Kidney (tissue), 13 donors: ENCODE measurements at regions not wholly inside any gene's neighbourhood (a gene's known extent, or its start where the extent isn't known, plus 50 kb on each side); places are given as distances from the start of the nearest gene placed in this dataset.

Experiments
- DNase-seq, 5 donors: peaks; one replicate each; pipeline ENCODE4 v3.0.0-alpha.2; 2013 to 2020
- FAIRE-seq: peaks from 2 replicates; lab custom pipeline; 2012; peaks lifted over from hg19 to GRCh38; lab: Jason Lieb, UNC
- H3K27ac ChIP-seq, 2 donors: one replicate each; pipeline ENCODE4 v1.7.0; 2013; ENCODE audit warnings: low read depth in 2 of 2, low read length in 2 of 2, inconsistent platforms in 1 of 2
- H3K27me3 ChIP-seq: one replicate; pipeline ENCODE4 v1.7.1; 2013; ENCODE audit warnings: low read length, inconsistent platforms; ENCODE audit not compliant: control insufficient read depth, insufficient read depth
- H3K36me3 ChIP-seq, 3 donors: one replicate each; pipeline versions ENCODE4 v1.7.0 to v1.7.1; 2013; ENCODE audit warnings: low read length in 3 of 3, control low read depth in 1 of 3, inconsistent platforms in 1 of 3; ENCODE audit not compliant: insufficient read depth in 3 of 3, control insufficient read depth in 2 of 3
- H3K4me1 ChIP-seq, 3 donors: one replicate each; pipeline versions ENCODE4 v1.7.0 to v1.7.1; 2013; ENCODE audit warnings: low read length in 3 of 3, inconsistent platforms in 1 of 3, low read depth in 1 of 3; ENCODE audit not compliant: control insufficient read depth in 2 of 3, insufficient read depth in 2 of 3
- H3K4me3 ChIP-seq, 3 donors: one replicate each; pipeline versions ENCODE4 v1.7.0 to v1.8.1; 2013; ENCODE audit warnings: low read length in 3 of 3, control low read depth in 1 of 3, inconsistent platforms in 1 of 3
- H3K9ac ChIP-seq, 3 donors: one replicate each; pipeline versions ENCODE4 v1.7.0 to v1.7.1; 2013; ENCODE audit warnings: low read length in 3 of 3, control low read depth in 1 of 3, inconsistent platforms in 1 of 3
- H3K9me3 ChIP-seq, 3 donors: one replicate each; pipeline versions ENCODE4 v1.7.0 to v1.7.1; 2013; ENCODE audit warnings: low read length in 3 of 3, control low read depth in 1 of 3, inconsistent platforms in 1 of 3; ENCODE audit not compliant: control insufficient read depth in 2 of 3, insufficient read depth in 1 of 3
- intact Hi-C: fragments of 100-400 bp; cut with DNase I; formaldehyde crosslinking; loops from one replicate; pipeline ENCODE4 v1.11.1; 2022
- TF ChIP-seq, protein P1 (sequence below): IDR thresholded peaks from 3 replicates; pipeline ENCODE4 v1.5.1; 2012; ENCODE audit warnings: mild to moderate bottlenecking, moderate library complexity, borderline replicate concordance; ENCODE audit not compliant: insufficient read depth; ENCODE audit errors: extremely low read depth
- donor health status: control.
- donor health status: control.
- donor health status: control.
- donor health status: control.
- donor health status: control.
- donor health status: DM: yes; HTN: yes; CAD: no.
- donor health status: Normal renal cell carcinoma (clear cell type).

DNA sequence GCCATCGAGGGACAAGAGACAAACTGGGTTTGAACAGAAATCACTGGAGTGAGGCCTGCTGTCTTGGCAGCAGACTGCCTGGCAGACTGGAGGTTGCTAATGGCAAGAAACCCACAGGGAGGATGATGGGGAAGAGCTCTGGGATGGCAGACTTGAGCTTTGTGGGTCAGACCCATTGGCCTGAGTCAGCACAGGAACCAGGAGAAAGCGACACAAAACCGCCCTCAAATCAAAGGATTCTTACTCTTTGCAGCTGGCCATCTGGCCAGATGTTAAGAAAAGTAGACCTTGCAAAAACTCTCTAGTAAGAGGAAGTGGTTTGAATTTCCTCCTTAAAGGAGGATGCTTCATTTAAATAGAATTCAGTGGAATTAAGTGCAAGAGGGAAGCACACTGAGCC lies 195.2 kb upstream of the JUN start:
- no peaks in the 10 kb centered on the region for H3K4me1 ChIP-seq
- TF ChIP-seq, protein P1, sequence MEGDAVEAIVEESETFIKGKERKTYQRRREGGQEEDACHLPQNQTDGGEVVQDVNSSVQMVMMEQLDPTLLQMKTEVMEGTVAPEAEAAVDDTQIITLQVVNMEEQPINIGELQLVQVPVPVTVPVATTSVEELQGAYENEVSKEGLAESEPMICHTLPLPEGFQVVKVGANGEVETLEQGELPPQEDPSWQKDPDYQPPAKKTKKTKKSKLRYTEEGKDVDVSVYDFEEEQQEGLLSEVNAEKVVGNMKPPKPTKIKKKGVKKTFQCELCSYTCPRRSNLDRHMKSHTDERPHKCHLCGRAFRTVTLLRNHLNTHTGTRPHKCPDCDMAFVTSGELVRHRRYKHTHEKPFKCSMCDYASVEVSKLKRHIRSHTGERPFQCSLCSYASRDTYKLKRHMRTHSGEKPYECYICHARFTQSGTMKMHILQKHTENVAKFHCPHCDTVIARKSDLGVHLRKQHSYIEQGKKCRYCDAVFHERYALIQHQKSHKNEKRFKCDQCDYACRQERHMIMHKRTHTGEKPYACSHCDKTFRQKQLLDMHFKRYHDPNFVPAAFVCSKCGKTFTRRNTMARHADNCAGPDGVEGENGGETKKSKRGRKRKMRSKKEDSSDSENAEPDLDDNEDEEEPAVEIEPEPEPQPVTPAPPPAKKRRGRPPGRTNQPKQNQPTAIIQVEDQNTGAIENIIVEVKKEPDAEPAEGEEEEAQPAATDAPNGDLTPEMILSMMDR = no peak
- intact Hi-C loops = no loop called here
- H3K27ac ChIP-seq = no peak overlapping the region
- no peak for FAIRE-seq
- no peak overlapping the region for H3K9ac ChIP-seq
- no peak overlapping the region for H3K4me3 ChIP-seq
- no peaks in the 10 kb centered on the region for H3K36me3 ChIP-seq
- H3K9me3 ChIP-seq = no peaks in the 10 kb centered on the region
- no peaks in the 10 kb centered on the region for H3K27me3 ChIP-seq
- no peak for DNase-seq

DNA sequence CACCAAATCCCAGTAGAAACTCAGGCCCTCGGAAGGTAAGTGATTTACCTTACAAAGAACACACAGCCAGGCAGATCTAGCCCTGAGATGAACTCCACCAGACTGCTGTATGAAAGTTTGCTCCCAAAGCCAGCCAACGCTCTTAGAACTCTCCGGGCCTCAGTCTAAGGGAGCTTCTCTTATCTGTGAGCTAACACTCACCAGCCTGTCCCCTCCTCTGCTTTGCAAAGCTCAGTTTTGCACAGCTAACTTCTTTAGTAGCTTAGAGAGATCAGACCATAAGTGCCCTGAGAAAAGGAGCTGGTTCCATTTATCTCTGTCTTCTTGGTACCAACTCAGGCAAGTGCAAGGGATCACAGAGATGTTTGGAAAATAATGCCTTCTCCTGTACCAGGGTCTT lies 195.8 kb upstream of the JUN start:
- intact Hi-C loops = no loop called here
- DNase-seq = no peak

DNA sequence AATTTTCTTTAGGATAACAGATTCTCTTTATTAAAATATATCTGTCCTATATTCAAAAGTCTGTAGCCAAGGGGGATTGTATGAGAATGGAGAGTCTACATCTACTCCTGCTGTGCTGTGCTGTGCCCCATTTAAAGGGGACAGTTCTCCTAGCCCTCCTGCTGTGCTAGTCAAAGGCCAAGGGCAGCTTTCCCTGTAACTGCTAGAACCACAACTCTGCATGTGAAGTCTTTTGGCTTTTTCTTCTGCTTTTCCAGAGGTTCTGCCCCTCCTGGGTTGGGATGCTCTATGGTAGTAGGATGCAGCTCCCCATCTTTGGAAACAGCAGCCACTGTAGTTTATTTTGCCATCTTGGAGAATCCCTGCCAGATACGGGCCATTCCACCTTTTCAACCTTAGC lies 197.5 kb upstream of the JUN start:
- no peak overlapping the region for H3K9ac ChIP-seq
- H3K27ac ChIP-seq = no peak overlapping the region
- H3K4me3 ChIP-seq = no peak overlapping the region
- TF ChIP-seq, protein P1 = no peak
- intact Hi-C loops = no loop called here
- H3K4me1 ChIP-seq = no peaks in the 10 kb centered on the region
- FAIRE-seq (no peak), DNase-seq (no peak)
- no peaks in the 10 kb centered on the region for H3K27me3 ChIP-seq
- no peaks in the 10 kb centered on the region for H3K36me3 ChIP-seq
- H3K9me3 ChIP-seq = no peaks in the 10 kb centered on the region

More for the DNA sequence above, 195.8 kb upstream of the JUN start:
- Histone ChIP-seq H3K9me3 (no peaks in the 10 kb centered on the region), H3K4me1 (no peaks in the 10 kb centered on the region), H3K9ac (no peak overlapping the region), H3K36me3 (no peaks in the 10 kb centered on the region), H3K4me3 (no peak overlapping the region), H3K27ac (no peak overlapping the region), H3K27me3 (no peaks in the 10 kb centered on the region)
- TF ChIP-seq, protein P1 = no peak
- FAIRE-seq = no peak
